H1 (cell line): ENCODE measurements at regions not wholly inside any gene's neighbourhood (a gene's known extent, or its start where the extent isn't known, plus 50 kb on each side); places are given as distances from the start of the nearest gene placed in this dataset.
A peak's percentile ranks its signal among the peaks of the same experiment; 100 is the strongest.

Source experiments
- CTCF ChIA-PET: fragments of 300-600 bp; sonication (Branson Sonifier 250); formaldehyde crosslinking; loops from one replicate; lab custom pipeline; 2021; ENCODE audit not compliant: partially characterized antibody; lab: Charles Lee
- POLR2A ChIA-PET: fragments of 300-600 bp; sonication (Branson Sonifier 250); formaldehyde crosslinking; loops from one replicate; lab custom pipeline; 2021; ENCODE audit warnings: inconsistent platforms; ENCODE audit not compliant: partially characterized antibody; lab: Charles Lee
- DNase-seq, 2 experiments: peaks; one replicate each; pipeline versions ENCODE4 v3.0.0 to v3.0.0-alpha.2; 2010 to 2022; ENCODE audit warnings: low spot score in 2 of 2, low read depth in 1 of 2, mixed read lengths in 1 of 2
- FAIRE-seq: peaks from 2 replicates; lab custom pipeline; 2011; peaks lifted over from hg19 to GRCh38; lab: Jason Lieb, UNC
- H2AFZ ChIP-seq: 2 replicates; pipeline ENCODE4 v1.8.1; 2012; ENCODE audit warnings: low read length, inconsistent platforms
- H2AK5ac ChIP-seq: 2 replicates; pipeline ENCODE4 v1.6.1; 2013; ENCODE audit warnings: low read depth, low read length
- H2BK120ac ChIP-seq: replicated peaks from 2 replicates; pipeline ENCODE3; 2013; ENCODE audit warnings: low read depth, low read length, inconsistent platforms
- H2BK12ac ChIP-seq: 2 replicates; pipeline ENCODE4 v1.6.1; 2013; ENCODE audit warnings: low read depth, low read length
- H2BK15ac ChIP-seq: 2 replicates; pipeline ENCODE4 v1.6.1; 2013; ENCODE audit warnings: low read length
- H2BK20ac ChIP-seq: 2 replicates; pipeline ENCODE4 v1.6.1; 2013; ENCODE audit warnings: low read length
- H2BK5ac ChIP-seq: 2 replicates; pipeline ENCODE4 v1.6.1; 2013; ENCODE audit warnings: low read depth, low read length
- H3K14ac ChIP-seq: 2 replicates; pipeline ENCODE4 v1.6.1; 2013; ENCODE audit warnings: inconsistent platforms; ENCODE audit not compliant: insufficient read length
- H3K18ac ChIP-seq: 2 replicates; pipeline ENCODE4 v1.6.1; 2013; ENCODE audit warnings: low read length; ENCODE audit errors: extremely low read depth
- H3K23ac ChIP-seq: 2 replicates; pipeline ENCODE4 v1.6.1; 2013; ENCODE audit warnings: inconsistent platforms; ENCODE audit not compliant: insufficient read length
- H3K23me2 ChIP-seq: 2 replicates; pipeline ENCODE4 v1.6.1; 2013; ENCODE audit warnings: low read depth, low read length
- H3K27ac ChIP-seq: 2 replicates; pipeline ENCODE4 v1.6.1; 2011; ENCODE audit warnings: low read depth, low read length, inconsistent platforms
- H3K27me3 ChIP-seq, 4 experiments: replicated peaks in 1 of 4; 1 replicate in 1 of 4; 2 replicates in 3 of 4; pipeline versions ENCODE4 v1.6.1 to v1.8.1; 2011 to 2013; ENCODE audit warnings: low read length in 3 of 4, mild to moderate bottlenecking in 3 of 4, inconsistent platforms in 2 of 4, mixed read lengths in 2 of 4, moderate library complexity in 1 of 4; ENCODE audit not compliant: control insufficient read depth in 3 of 4, insufficient read depth in 3 of 4; ENCODE audit errors: extremely low read depth in 1 of 4
- H3K36me3 ChIP-seq, 4 experiments: 2 replicates each; pipeline versions ENCODE4 v1.6.1 to v1.8.1; 2011 to 2013; ENCODE audit warnings: mild to moderate bottlenecking in 4 of 4, low read length in 3 of 4, moderate library complexity in 2 of 4, control low read depth in 1 of 4, inconsistent platforms in 1 of 4; ENCODE audit not compliant: insufficient read depth in 4 of 4, control insufficient read depth in 2 of 4
- H3K4ac ChIP-seq: replicated peaks from 2 replicates; pipeline ENCODE3; 2013; ENCODE audit warnings: low read length, low read depth, mixed read lengths, inconsistent platforms; ENCODE audit not compliant: insufficient read length
- H3K4me1 ChIP-seq, 4 experiments: replicated peaks in 1 of 4; 1 replicate in 1 of 4; 2 replicates in 3 of 4; pipeline versions ENCODE4 v1.6.1 to v1.8.1; 2011 to 2013; ENCODE audit warnings: low read length in 3 of 4, inconsistent platforms in 2 of 4, mixed read lengths in 1 of 4; ENCODE audit not compliant: insufficient read depth in 4 of 4, control insufficient read depth in 3 of 4
- H3K4me2 ChIP-seq, 2 experiments: 2 replicates each; pipeline versions ENCODE4 v1.6.1 to v1.8.1; 2011 to 2013; ENCODE audit warnings: low read depth in 2 of 2, low read length in 2 of 2, control low read depth in 1 of 2, inconsistent platforms in 1 of 2, mild to moderate bottlenecking in 1 of 2; ENCODE audit not compliant: insufficient read depth in 1 of 2
- H3K4me3 ChIP-seq, 4 experiments: fragments of 200-600, 300-600 bp in 1 of 4; sonication (generic), shearing (Covaris generic), sonication (Bioruptor Twin) in 1 of 4; 2 replicates each; pipeline versions ENCODE4 v1.5.1 to v1.8.1; 2011 to 2016; ENCODE audit warnings: low read length in 4 of 4, low read depth in 3 of 4, control low read depth in 2 of 4, inconsistent platforms in 2 of 4, mild to moderate bottlenecking in 2 of 4, mixed read lengths in 1 of 4, moderate library complexity in 1 of 4; ENCODE audit not compliant: insufficient read depth in 2 of 4; ENCODE audit errors: extremely low read depth in 1 of 4
- H3K56ac ChIP-seq: replicated peaks from 2 replicates; pipeline ENCODE3; 2013; ENCODE audit warnings: low read depth, mild to moderate bottlenecking, mixed read lengths, low read length, inconsistent platforms; ENCODE audit not compliant: insufficient read length
- H3K79me1 ChIP-seq: 2 replicates; pipeline ENCODE4 v1.6.1; 2013; ENCODE audit warnings: low read depth, low read length, control low read depth
- H3K79me2 ChIP-seq, 2 experiments: 2 replicates each; pipeline versions ENCODE4 v1.6.1 to v1.8.1; 2012 to 2013; ENCODE audit warnings: low read length in 2 of 2, mild to moderate bottlenecking in 2 of 2, inconsistent platforms in 1 of 2; ENCODE audit not compliant: insufficient read depth in 2 of 2, control insufficient read depth in 1 of 2
- H3K9ac ChIP-seq, 4 experiments: replicated peaks in 1 of 4; 1 replicate in 1 of 4; 2 replicates in 3 of 4; pipeline versions ENCODE4 v1.6.1 to v1.8.1; 2011 to 2013; ENCODE audit warnings: low read depth in 3 of 4, low read length in 3 of 4, control low read depth in 2 of 4, mild to moderate bottlenecking in 2 of 4, moderate library complexity in 2 of 4, inconsistent platforms in 1 of 4; ENCODE audit errors: extremely low read depth in 1 of 4
- H3K9me3 ChIP-seq, 2 experiments: 2 replicates each; pipeline versions ENCODE4 v1.6.1 to v1.8.1; 2012 to 2013; ENCODE audit warnings: mild to moderate bottlenecking in 2 of 2, moderate library complexity in 2 of 2, control low read depth in 1 of 2, inconsistent platforms in 1 of 2, low read depth in 1 of 2, low read length in 1 of 2, mixed read lengths in 1 of 2; ENCODE audit not compliant: insufficient read depth in 2 of 2
- H4K20me1 ChIP-seq, 2 experiments: replicated peaks in 1 of 2; 2 replicates each; pipeline versions ENCODE3 to v1.8.1; 2011 to 2013; ENCODE audit warnings: inconsistent platforms in 2 of 2, low read length in 2 of 2, mild to moderate bottlenecking in 1 of 2; ENCODE audit not compliant: insufficient read depth in 2 of 2, control insufficient read depth in 1 of 2
- H4K5ac ChIP-seq: 2 replicates; pipeline ENCODE4 v1.6.1; 2013; ENCODE audit warnings: low read length, low read depth, mixed read lengths, inconsistent platforms; ENCODE audit not compliant: insufficient read length
- H4K8ac ChIP-seq: 2 replicates; pipeline ENCODE4 v1.8.0; 2013; ENCODE audit warnings: mild to moderate bottlenecking, moderate library complexity, low read length, inconsistent platforms; ENCODE audit not compliant: insufficient read depth; ENCODE audit errors: extremely low read depth
- H4K91ac ChIP-seq: replicated peaks from 2 replicates; pipeline ENCODE3; 2013; ENCODE audit warnings: low read length, mixed read lengths, inconsistent platforms; ENCODE audit not compliant: insufficient read length
- ATF3 ChIP-seq: IDR thresholded peaks from 2 replicates; pipeline ENCODE4 v1.6.1; 2011; ENCODE audit warnings: low read depth, mild to moderate bottlenecking, low read length; ENCODE audit not compliant: insufficient read depth
- E2F6 ChIP-seq: IDR thresholded peaks from 2 replicates; pipeline ENCODE4 v1.6.1; 2012; ENCODE audit warnings: inconsistent platforms
- JUN ChIP-seq: IDR thresholded peaks from 2 replicates; pipeline ENCODE4 v1.6.1; 2011; ENCODE audit warnings: low read depth, mild to moderate bottlenecking, improper control_type of control experiment, low read length
- JUND ChIP-seq: IDR thresholded peaks from 2 replicates; pipeline ENCODE4 v1.6.1; 2011; ENCODE audit warnings: mild to moderate bottlenecking, improper control_type of control experiment, low read length
- MAX ChIP-seq: IDR thresholded peaks from 2 replicates; pipeline ENCODE4 v1.6.1; 2012; ENCODE audit warnings: inconsistent platforms
- ZNF274 ChIP-seq: IDR thresholded peaks from 2 replicates; pipeline ENCODE4 v1.7.0; 2012; ENCODE audit warnings: low read length, borderline replicate concordance; ENCODE audit errors: extremely low read depth
- WGBS, 2 experiments: shearing (Covaris generic) in 1 of 2; methylation state at CpG; one replicate each; pipeline versions ENCODE4 v1.1.6 to v1.1.7; 2013 to 2015; ENCODE audit warnings: low lambda C conversion rate in 2 of 2, mixed read lengths in 2 of 2, inconsistent platforms in 1 of 2, low coverage in 1 of 2, missing lambda C conversion rate in 1 of 2; ENCODE audit not compliant: insufficient replicate concordance in 2 of 2, insufficient coverage in 1 of 2, insufficient read length in 1 of 2; ENCODE audit errors: extremely low coverage in 1 of 2, missing lambda C conversion rate in 1 of 2; 5-methylcytosine and 5-hydroxymethylcytosine counted together

- peak in 1 of 2 experiments; percentile 13 for DNase-seq
These were observed 604.6 kb downstream of the LRRIQ3 start for GRCh38 chr1:73593364-73593763.

More at GRCh38 chr1:73593364-73593763, 604.6 kb downstream of the LRRIQ3 start:
- H3K36me3 ChIP-seq = no peaks in the 10 kb centered on the region
- ChIA-PET POLR2A (no interaction called here), CTCF (no interaction called here)
- no peak for TF ChIP-seq ATF3
- TF ChIP-seq JUND = peak; percentile 79
- TF ChIP-seq E2F6 = peak; percentile 38; the same call in 1 of the 2 replicates
- TF ChIP-seq ZNF274 = no peak
- TF ChIP-seq MAX = peak; percentile 58; the same call in 1 of the 2 replicates
- TF ChIP-seq JUN = 0 out of 2 replicates have a peak, but pooled peaks have one; percentile 63
- 72% methylated on average over 3 of the region's 3 CpGs; no CpG with 5 or more reads in 1 of the 2 experiments for WGBS, 2 experiments
- H3K56ac ChIP-seq = no peak overlapping the region
- no peak overlapping the region; a peak in 1 of 7 replicates for H3K9ac ChIP-seq
- peak overlapping the region; percentile 13; the same call in 1 of the 2 replicates for H2BK20ac ChIP-seq
- H3K4me2 ChIP-seq = no peak overlapping the region
- no peak overlapping the region for H2BK15ac ChIP-seq
- H2AFZ ChIP-seq = peak overlapping the region; percentile 86
- H2BK5ac ChIP-seq = 0 out of 2 replicates have a peak overlapping the region, but pooled peaks have one; percentile 44
- FAIRE-seq = no peak
- H3K27ac ChIP-seq = no peak overlapping the region
- H3K27me3 ChIP-seq = no peaks in the 10 kb centered on the region
- no peak overlapping the region; the same call in 1 of the 2 replicates for H2BK12ac ChIP-seq
- H3K4me3 ChIP-seq = no peak overlapping the region
- no peak overlapping the region for H3K18ac ChIP-seq
- no peaks in the 10 kb centered on the region for H3K4me1 ChIP-seq
- H3K14ac ChIP-seq = no peak overlapping the region
- H3K23ac ChIP-seq = no peak overlapping the region
- H4K5ac ChIP-seq = no peak overlapping the region
- H2BK120ac ChIP-seq = peak overlapping the region; percentile 60
- no peaks in the 10 kb centered on the region for H3K79me2 ChIP-seq
- H2AK5ac ChIP-seq = no peak overlapping the region
- no peaks in the 10 kb centered on the region for H4K20me1 ChIP-seq
- H4K91ac ChIP-seq = no peak overlapping the region
- 0 out of 4 replicates have a peak, but pooled peaks cover 0 to 1% of the 10 kb centered on the region in 2 experiments for H3K9me3 ChIP-seq
- no peaks in the 10 kb centered on the region for H3K79me1 ChIP-seq
- H3K4ac ChIP-seq = no peak overlapping the region
- no peaks in the 10 kb centered on the region for H3K23me2 ChIP-seq
- no peak overlapping the region for H4K8ac ChIP-seq
